ENCODE measurements at regions not wholly inside any gene's neighbourhood (a gene's known extent, or its start where the extent isn't known, plus 50 kb on each side); places are given as distances from the start of the nearest gene placed in this dataset.
"Not testable (repeated sequence)": the region's sequence is repeated elsewhere in the genome, so short reads cannot be mapped to it uniquely, and the experiment has no call there.

- no peak for DNase-seq (ENCODE audit: low read depth in 4 of 4, low spot score in 3 of 4)
These were observed 58.4 kb upstream of the WAPL start for GRCh38 chr10:86579883-86580520.

- DNase-seq (ENCODE audit: low read depth in 4 of 4, low spot score in 3 of 4): no peak
These were observed 58.9 kb upstream of the WAPL start for GRCh38 chr10:86580521-86580891.

GRCh38 chr10:86583983-86584382, 62.4 kb upstream of the WAPL start:
- no peak for DNase-seq (ENCODE audit: low read depth in 4 of 4, low spot score in 3 of 4)

- peak; percentile 33 to 55 (median 40) for DNase-seq (ENCODE audit: low read depth in 4 of 4, low spot score in 3 of 4)
These were observed 63.7 kb upstream of the WAPL start for GRCh38 chr10:86585037-86585929.

GRCh38 chr10:86586516-86586915, 64.9 kb upstream of the WAPL start:
- DNase-seq (ENCODE audit: low read depth in 4 of 4, low spot score in 3 of 4): no peak

- not testable (repeated sequence) for DNase-seq (ENCODE audit: low read depth in 4 of 4, low spot score in 3 of 4)
These were observed 65.6 kb upstream of the OPN4 start for GRCh38 chr10:86588781-86589180.

GRCh38 chr10:86591436-86591835, 62.9 kb upstream of the OPN4 start:
- no peak for DNase-seq (ENCODE audit: low read depth in 4 of 4, low spot score in 3 of 4)

GRCh38 chr10:86592413-86592812, 61.9 kb upstream of the OPN4 start:
- no peak for DNase-seq (ENCODE audit: low read depth in 4 of 4, low spot score in 3 of 4)

- no peak for DNase-seq (ENCODE audit: low read depth in 4 of 4, low spot score in 3 of 4)
These were observed 59.8 kb upstream of the OPN4 start for GRCh38 chr10:86594535-86594934.

GRCh38 chr10:86595496-86595895, 58.9 kb upstream of the OPN4 start:
- no peak for DNase-seq (ENCODE audit: low read depth in 4 of 4, low spot score in 3 of 4)

GRCh38 chr10:86596266-86596665, 58.1 kb upstream of the OPN4 start:
- DNase-seq (ENCODE audit: low read depth in 4 of 4, low spot score in 3 of 4): no peak

- no peak for DNase-seq (ENCODE audit: low read depth in 4 of 4, low spot score in 3 of 4)
These were observed 57.0 kb upstream of the OPN4 start for GRCh38 chr10:86597306-86597705.

GRCh38 chr10:86598151-86598550, 56.2 kb upstream of the OPN4 start:
- DNase-seq (ENCODE audit: low read depth in 4 of 4, low spot score in 3 of 4): no peak

GRCh38 chr10:86599041-86599440, 55.3 kb upstream of the OPN4 start:
- no peak for DNase-seq (ENCODE audit: low read depth in 4 of 4, low spot score in 3 of 4)

GRCh38 chr10:86599729-86600128, 54.6 kb upstream of the OPN4 start:
- no peak for DNase-seq (ENCODE audit: low read depth in 4 of 4, low spot score in 3 of 4)

GRCh38 chr10:86600296-86600695, 54.1 kb upstream of the OPN4 start:
- no peak for DNase-seq (ENCODE audit: low read depth in 4 of 4, low spot score in 3 of 4)

- no peak for DNase-seq (ENCODE audit: low read depth in 4 of 4, low spot score in 3 of 4)
These were observed 52.3 kb upstream of the OPN4 start for GRCh38 chr10:86601956-86602602.

- DNase-seq (ENCODE audit: low read depth in 4 of 4, low spot score in 3 of 4): no peak
These were observed 51.1 kb upstream of the OPN4 start for GRCh38 chr10:86603256-86603655.
